ENCODE measurements at regions not wholly inside any gene's neighbourhood (a gene's known extent, or its start where the extent isn't known, plus 50 kb on each side); places are given as distances from the start of the nearest gene placed in this dataset.
"Not testable (repeated sequence)": the region's sequence is repeated elsewhere in the genome, so short reads cannot be mapped to it uniquely, and the experiment has no call there.

GRCh38 chr3:153319705-153320554 is 157.9 kb downstream of the RAP2B start:
- no peak for DNase-seq

DNA sequence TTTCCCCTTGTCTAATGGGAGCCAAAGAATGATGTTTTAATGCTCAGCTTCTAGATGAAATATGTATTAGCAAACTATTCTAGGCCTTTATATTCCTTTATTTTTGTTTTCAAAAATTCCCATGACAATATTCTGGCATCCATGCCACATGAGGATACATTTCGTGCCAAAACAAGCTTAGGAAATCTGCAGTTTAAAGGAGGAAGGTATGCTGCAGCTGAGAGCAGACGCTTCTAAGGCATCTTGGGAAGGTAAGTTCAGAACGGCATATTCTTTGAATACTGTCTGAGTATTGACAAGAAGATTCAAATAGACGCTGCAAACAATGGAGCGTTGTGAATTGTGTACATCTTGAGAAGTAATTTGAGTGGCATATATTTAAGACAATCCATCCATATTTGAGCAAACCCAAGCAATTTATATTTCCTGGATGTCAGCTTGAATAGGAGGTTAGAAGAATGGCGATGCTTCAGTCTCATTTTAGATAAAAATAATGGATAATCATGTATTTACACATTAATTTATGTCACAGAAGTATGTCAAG is 158.6 kb downstream of the RAP2B start:
- DNase-seq = no peak

- no peak for DNase-seq
Observed at GRCh38 chr3:153328690-153329089, 166.7 kb downstream of the RAP2B start.

GRCh38 chr3:153330901-153331300 is 168.9 kb downstream of the RAP2B start:
- no peak for DNase-seq

DNA sequence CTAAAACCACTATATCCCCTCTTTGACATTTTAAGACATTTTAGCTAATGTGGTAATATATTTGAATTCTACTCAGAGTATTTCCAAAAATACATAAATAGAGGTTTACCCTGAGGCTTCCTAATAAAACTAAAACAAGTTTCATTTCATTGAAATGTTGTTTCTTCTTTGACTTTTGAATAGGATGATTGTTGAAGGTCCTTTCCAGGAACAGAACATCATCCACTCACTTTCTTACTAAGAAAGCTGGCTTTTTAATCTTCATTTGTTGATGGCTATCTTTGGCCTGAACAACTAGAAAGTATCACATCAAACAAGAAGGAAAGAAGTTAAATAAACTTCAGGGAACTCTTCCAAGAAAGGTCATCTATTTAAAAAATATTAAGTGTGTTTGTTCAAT is 169.7 kb downstream of the RAP2B start:
- no peak for DNase-seq

DNA sequence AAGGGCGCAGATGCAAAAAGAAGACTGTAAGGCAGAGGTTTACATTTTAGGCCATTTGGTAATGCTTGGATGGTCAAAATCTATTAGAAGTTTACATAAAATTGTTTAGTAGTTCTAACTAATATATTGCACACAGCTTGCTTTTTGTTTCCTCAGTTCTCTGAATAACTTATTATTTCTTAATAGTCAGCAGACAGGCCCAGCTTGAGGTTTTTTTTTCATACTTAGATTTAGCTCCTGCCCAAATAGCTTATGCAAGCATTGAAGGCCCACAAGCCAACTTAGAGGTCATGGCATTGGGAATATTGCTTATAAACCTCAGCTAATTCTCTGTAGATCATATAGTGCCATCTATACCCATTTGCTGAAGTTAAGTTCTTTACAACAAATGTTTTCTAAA is 172.5 kb downstream of the RAP2B start:
- no peak for DNase-seq

- DNase-seq = no peak
Observed at GRCh38 chr3:153337369-153337768, 175.3 kb downstream of the RAP2B start.

DNA sequence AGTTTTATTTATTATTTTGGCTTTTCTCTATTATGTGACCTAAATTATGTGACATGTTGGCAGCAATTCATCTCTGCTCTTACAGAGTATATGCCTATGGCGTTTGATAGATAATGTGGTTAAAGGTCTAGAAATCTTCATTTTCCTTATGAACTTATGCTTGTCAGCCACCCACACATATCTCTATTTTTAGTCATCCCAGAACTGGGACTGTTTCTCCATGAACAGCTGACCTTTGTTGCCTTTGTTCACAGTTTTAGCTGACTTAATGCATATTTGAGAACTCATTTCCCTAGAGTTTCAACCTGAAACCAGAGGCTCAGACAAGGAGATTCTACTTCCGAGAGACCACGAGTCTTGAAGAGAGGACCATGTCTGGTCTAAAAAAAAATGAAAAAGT is 176.5 kb downstream of the RAP2B start:
- no peak for DNase-seq

DNA sequence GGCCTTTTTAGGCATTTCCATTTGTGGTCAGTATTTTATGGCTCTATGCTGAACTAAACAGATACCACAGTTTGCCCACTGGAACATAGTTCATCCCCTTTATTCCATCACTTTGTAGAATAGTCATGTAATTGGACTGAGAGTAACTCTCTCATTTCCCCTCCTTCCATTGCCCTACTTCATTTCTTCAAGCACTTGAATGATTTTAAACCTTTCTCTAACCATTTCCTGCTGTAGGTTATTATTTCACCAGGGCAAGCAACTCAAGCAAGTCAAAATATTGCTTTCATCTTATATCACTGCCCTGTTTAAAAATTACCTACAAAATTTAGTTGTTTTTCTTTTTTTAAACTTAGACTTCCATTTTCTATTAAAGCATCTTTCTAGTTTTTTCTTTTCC is 177.0 kb downstream of the RAP2B start:
- no peak for DNase-seq

DNA sequence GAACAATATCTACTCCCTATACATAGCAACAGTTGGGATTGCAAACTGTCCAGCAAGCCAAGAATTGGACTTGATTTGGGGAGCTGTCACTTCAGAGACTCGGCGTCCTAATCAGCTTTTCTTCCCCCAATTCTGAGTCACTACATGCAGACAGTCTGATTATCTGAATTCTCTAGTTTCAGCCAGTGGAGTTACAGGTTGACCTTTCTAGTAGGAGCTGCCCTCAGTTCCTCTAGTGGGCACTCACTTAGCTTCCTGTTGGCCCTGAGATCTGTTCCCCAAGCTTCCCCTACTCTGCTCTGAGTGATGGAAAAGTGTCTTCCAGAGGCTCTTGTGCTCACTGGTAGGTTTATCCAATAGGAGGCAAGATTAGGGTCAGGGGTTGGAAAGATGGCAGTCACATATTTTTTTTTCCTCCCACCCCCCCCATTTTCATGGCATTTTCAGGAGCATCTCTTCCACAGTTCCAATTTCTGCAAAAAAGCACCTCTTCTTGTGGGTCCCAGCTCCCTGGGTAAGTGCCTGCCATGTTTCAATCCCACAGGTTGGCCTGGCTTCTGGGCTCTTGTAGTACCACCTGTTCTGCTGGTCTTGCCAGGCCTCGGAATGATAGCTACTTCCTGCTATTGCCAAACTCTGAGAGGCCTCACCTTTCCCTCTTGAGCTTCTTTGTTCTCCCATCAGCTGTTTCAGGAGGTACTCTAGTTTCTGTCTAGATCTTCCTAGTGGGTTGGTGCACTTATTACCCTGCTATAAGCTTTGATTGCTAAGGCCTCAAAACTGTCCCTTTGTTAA is 182.2 kb downstream of the RAP2B start:
- no peak for DNase-seq

DNA sequence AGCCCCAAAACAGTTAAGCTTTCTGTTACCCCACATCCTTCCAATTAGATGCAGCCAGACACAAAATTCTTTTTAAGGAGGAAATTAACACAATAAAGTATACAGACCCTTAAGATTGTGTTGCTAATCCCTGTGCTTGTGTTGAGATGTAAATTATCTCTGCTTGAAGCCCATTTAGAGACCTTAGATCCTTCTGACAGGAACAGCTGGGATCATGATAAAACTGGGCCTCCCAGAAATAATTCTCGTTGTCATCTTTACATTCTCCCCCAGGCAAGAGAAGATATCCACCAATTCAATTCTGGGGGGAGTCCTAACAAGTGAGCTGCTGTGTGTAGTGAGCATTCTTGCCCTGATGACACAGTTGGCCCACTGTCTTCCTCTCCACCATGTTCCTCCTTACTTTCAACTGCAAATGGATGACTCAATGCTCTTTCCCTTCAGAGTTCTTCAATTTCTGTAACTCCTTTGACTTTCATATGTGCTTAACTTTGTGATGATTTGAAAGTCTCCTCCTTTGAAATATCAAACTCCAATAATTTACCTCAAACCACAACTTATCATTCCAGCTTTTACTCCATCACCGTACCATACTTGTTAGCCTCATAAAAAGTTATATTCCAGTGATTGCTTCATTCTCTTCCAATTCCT is 186.6 kb downstream of the RAP2B start:
- no peak for DNase-seq

- DNase-seq = no peak
Observed at GRCh38 chr3:153349108-153349499, 187.1 kb downstream of the RAP2B start.

GRCh38 chr3:153350420-153350819 is 188.4 kb downstream of the RAP2B start:
- DNase-seq = no peak

GRCh38 chr3:153354641-153355040 is 192.6 kb downstream of the RAP2B start:
- no peak for DNase-seq

DNA sequence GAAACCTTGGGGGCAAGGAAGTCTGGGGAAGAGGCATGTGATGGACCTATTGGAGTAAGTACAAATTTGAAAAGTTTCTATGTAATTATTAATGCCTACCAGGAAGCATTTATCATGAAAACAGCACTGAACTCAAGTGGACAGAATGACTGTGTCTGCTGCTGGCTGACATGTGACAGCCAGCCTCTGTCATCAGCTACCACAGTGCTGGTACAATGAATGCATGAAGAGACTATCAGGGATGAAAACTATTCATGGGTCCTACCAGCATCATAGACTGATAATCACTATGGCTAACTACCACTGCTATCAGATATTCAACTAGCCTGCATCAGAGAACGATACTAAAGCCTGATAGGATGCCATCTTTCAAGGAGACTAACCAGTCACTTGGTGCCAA is 193.5 kb downstream of the RAP2B start:
- no peak for DNase-seq

- DNase-seq = no peak
Observed at GRCh38 chr3:153356908-153357307, 194.9 kb downstream of the RAP2B start.

DNA sequence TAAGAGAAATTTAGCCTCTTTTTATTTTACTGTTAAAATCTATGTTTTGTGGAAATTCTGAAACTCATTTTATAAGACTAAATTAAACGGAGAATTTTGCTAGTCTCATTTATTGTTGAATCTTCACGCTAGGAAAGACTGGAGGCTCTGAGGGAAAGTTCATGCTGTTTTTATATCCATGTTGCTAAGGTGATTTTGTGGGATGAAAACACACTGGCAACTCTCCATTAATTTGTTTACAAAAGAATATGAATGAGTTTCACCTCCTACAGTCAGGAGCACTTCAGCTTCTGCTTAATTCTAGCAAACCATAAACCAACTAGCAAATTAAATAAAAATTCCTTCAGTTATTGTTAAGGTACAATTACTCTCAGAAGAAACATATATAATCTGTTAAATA is 195.4 kb downstream of the RAP2B start:
- DNase-seq = no peak

DNA sequence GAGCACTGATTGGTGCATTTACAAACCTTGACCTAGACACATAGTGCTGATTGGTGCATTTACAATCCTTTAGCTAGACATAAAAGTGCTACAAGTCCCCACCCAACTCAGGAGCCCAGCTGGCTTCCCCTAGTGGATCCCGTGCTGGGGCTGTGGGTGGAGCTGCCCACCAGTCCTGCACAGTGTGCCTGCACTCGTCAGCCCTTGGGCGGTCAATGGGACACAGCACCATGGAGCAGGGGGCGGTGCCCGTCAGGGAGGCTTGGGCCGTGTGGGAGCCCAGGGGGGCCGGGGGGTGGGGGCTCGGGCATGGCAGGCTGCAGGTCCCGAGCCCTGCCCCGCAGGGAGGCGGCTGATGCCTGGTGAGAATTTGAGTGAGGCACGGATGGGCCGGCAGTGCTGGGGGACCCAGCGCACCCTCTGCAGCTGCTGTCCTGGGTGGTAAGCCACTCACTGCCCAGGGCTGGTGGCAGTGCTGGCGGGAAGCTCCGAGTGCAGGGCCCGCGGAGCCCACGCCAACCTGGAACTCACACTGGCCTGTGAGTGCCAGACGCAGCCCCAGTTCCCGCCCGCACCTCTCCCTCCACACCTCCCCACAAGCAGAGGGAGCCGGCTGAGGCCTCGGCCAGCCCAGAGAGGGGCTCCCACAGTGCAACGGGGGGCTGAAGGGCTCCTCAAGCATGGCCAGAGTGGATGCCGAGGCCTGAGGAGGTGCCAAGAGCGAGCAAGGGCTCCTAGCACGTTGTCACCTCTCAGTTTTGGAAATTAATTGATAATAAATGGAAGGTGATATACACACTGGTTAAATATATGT is 207.7 kb downstream of the RAP2B start:
- no peak for DNase-seq

- DNase-seq = no peak
Observed at GRCh38 chr3:153370680-153371079, 208.7 kb downstream of the RAP2B start.

GRCh38 chr3:153372326-153372725 is 210.3 kb downstream of the RAP2B start:
- DNase-seq = no peak

DNA sequence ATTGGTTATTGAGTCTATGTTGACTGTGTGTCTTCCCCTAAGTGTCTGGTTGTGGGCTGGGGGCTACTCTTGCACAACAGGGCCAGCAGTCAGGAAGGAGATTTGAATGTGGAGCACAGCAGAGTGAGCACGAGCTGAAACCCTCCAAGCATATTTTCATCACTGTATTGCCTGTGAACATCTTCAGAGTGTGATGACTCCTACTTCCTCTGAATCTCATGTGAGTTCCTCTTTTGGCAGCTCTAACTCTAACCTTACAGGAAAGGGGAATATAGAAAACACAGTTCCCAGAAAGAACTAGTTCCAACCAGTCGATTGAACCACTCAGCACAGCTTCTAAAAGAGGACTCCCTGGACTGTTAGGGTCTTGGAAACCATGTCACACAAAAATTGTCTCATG is 211.6 kb downstream of the RAP2B start:
- no peak for DNase-seq

DNA sequence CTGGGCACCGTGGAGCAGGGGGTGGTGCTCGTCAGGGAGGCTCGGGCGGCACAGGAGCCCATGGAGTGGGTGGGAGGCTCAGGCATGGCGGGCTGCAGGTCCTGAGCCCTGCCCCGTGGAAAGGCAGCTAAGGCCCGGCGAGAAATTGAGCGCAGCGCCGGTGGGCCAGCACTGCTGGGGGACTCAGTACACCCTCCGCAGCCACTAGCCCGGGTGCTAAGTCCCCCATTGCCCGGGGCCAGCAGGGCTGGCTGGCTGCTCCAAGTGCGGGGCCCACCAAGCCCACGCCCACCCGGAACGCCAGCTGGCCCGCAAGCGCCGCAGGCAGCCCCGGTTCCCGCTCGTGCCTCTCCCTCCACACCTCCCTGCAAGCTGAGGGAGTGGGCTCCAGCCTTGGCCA is 216.3 kb downstream of the RAP2B start:
- not testable (repeated sequence) for DNase-seq

GRCh38 chr3:153379516-153379915 is 217.5 kb downstream of the RAP2B start:
- no peak for DNase-seq
